Effector CD8-positive, alpha-beta T cell (primary cell): ENCODE measurements at regions not wholly inside any gene's neighbourhood (a gene's known extent, or its start where the extent isn't known, plus 50 kb on each side); places are given as distances from the start of the nearest gene placed in this dataset.
"Not testable (repeated sequence)": the region's sequence is repeated elsewhere in the genome, so short reads cannot be mapped to it uniquely, and the experiment has no call there.

Experiments used
- DNase-seq: peaks from one replicate; lab custom pipeline; 2025; lab: John Stamatoyannopoulos, UW

DNA sequence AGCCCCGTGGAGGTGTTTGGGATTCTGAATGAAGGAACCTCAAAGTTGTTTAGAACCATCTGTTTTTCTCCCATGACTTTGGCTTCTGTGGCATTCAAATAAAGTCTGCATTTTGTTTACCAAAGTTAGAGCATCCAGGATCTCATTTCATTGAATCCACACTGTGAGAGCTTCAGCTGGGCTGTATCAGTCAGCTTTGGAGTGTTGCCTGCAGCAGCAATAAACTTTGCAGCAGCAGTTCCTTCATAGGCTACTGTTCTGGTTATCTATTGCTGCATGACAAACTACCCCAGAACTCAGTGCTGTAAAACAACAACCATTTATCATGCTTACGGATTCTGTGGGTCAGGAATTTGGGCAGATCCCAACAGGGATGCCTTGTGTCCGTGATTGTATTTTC is 1575.2 kb upstream of the LRRTM3 start:
- DNase-seq, result no peak

DNA sequence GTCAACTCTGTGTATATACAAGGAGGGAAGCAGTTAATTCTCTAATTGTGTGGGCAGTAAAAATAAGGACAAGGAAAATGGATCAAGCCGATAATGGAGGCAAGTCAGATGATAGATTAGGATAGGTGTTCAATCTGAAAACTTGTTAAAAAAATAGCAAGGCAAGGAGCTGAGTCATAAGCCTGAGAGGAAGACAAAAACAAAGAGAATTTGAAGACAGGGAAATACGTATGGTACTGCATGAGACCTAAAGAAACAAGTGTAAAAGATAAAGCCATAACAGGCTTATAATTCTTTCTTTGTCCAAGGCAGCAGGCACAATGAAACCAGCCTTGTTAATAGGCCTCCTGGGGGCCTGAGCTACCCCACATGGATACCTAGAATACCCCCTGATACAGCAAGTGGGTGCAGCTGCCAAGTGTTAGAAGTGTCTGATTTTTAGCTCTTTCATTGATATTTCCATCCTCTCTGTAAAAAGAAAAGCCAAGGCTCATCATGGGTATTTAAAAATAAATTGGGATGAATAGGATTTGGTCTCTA is 1570.6 kb upstream of the LRRTM3 start:
- DNase-seq, result no peak

DNA sequence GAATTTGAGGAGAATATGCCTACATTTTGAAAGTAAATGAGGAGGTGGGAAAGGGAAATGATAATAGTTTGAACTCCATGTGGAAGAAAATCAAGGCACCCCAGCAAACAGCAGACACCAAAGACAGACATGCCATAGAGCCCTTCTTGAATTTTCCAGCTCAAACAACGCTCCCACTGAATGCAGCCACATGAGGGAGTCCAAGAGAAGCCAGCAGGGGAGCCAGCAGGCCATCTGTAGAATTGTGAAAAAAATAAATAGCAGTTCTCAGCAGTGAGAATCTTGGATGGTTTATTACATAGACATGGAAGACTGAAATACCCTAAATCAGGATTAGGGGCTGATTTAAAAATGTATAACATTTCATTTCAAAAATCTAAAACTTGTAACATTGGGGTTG is 1567.3 kb upstream of the LRRTM3 start:
- DNase-seq, result no peak

DNA sequence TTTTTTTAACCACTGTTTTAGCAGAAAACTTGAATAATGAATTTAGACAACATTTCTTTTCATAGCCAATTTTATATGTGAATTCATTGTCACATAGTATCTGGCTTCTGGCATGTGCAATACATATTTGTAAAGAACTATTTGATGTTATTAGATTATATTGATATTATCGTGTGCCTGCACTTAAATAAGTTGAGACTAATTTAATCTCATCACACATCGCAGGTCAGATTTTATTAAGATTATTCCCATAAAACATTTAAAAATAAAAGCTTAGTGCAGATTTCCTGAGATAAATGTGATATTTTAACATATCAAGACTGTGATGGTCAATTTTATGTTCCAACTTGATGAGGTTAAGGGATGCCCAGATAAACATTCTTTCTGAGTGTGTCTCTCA is 1565.3 kb upstream of the LRRTM3 start:
- DNase-seq, result no peak

DNA sequence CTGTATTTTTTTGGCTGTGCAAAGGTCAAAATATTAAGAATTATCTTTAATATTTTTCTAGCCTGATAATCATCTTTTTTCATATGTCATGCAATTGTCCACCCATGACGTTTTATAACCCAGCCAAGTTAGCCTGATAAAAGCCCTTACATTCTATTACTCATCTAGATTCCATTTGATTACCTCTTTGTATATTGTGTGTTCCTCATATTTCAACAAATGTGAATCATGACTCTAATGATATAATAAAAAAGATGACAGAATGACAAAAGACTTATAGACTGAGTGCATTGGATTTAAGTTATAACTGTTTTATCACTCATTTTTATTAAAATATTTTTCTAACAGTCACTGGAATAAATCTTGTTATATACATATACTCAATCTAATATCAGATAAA is 1560.0 kb upstream of the LRRTM3 start:
- DNase-seq, result no peak

DNA sequence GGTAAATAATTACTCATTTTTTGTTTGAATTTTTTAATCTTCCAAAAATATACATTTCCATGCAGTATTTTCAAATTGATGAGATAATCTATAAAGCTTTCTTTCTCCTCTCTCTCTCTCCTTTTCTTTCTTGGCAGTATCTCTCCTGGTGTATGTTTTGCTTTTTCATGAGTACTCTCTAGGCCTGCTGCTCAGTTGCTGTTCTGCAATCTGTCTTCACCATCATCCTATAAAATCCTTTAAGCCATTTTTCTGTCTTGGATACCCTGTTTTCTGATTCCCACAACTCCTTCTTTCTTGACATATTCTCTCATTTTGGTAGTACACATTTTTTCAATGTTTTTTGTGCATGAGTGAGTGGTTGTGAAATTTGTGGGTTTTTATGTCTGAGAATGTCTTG is 1558.1 kb upstream of the LRRTM3 start:
- DNase-seq, result no peak

DNA sequence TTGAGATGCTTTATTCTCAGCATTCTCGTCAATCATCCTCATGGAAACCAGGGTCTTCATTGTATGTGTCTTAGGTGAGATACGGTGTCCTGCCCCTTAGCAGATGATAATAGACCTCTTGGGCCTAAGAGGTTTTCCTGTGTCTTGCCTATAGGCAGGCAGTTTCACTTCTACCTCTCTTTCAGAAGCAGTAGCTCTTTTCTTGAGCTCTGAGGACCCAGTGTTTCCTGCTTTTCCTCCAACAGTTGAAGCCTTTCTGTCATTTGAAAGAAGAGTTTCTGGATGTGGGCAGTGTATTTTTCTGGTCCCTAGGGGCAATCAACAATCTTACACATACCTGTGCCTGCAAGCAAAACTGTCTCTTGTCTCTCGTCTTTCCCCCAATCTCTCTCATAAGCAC is 1550.3 kb upstream of the LRRTM3 start:
- DNase-seq, result no peak

DNA sequence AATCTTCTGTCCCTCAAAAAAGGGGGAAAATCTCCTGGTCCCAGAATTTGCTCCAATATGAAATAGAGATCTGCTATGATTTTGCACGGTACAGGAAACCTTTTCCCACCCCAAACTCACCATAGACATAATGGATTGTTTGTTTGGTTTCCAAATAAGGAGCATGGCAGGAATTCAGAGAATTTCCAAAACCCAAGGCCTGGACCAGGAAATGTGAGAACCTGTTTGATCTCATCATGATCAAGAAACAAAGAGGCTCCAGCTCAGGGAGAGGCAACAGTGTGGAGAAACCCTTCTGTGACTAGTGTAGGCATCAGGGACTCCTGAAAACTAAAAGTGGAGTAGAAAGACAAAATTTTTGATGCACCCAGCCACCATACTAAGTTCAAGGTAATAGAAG is 1548.1 kb upstream of the LRRTM3 start:
- DNase-seq, result no peak

DNA sequence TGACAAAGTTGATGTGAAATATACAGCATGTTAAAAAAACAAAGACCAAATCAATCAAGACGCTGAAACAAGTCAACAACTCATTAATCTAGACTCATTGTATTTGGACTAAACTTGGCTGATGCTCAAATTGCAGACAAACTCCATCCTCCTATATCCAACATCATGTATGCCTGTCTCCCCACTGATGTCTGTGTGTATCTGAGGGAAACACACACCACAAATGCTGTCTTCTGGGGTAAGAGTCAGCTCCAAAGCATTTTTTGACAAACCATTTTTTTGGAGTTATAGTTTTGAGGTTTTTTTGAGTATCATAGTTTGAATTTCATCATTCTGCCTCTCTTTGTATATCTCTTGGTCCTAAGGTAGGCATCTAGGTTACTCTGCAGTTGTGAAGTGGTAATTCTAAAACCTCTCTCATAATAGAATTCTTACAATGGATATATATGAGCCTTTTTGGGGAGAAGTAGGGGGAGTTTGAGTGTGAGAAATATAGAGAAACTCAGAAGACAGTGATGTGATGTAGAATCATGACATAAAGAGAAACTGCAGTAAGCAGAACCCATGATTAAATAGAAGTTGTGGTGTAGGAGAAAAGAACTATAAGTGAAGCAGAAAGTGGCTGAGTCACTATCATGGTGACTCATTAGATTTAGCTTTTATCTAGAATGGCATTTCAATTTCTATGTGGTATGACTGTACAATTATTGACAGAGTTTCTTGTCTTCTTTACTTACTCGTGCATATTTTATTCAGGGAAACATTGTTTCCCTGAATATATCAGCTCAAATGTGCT is 1531.1 kb upstream of the LRRTM3 start:
- DNase-seq, result no peak

DNA sequence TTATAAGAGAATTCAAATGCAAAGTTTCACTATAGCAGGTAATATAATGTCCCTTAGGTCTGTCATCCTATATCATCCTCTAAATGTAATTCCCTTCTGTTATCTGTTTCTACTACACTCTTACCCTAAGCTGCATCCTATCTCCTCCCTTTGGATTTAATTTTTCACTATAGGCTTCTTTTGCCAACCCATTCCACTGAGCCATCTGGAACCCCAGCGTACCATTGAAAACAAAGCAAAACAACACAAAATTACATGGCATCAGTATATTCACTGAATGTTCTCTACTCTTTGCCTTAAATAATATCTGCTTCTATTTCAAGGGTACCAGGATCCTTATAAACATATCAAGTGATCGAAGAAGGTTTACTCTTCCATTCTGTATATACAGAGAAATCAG is 1530.2 kb upstream of the LRRTM3 start:
- no peak for DNase-seq

DNA sequence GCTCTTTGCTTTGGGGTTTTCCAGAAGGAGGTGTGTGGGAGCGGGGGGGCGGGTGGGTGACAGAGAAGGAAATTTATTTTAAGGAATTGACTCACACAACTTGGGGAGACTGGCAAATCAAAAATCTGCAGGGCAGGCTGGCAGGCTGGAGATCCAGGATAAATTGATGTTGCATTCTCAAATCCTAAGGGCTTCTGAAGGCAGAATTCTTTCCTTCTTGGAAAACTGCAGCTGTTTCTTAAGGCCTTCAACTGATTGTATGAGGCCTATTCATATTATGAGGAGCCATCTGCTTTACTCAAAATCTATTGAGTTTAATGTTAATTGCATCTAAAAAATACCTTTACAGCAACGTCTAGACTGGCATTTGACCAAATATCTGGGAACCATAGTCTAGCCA is 1528.8 kb upstream of the LRRTM3 start:
- DNase-seq, result no peak

DNA sequence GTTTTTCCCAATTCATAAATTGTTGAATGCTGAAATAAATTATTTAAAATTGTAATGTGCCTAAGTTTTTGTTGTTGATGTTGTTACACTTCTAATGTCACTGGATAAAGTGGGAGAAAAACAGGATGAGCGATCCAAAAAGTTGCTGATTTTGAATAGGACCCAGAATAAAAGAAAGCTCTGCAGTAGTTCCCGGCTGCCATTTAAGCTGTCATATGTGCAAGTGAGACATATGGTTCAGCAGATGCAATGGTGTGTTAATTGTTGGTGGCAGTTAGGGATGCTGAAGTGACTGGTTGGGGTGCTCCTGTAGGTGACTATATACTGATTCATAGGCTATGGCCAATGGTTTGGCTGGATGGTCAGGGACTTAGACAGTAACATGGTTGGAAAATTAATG is 1517.4 kb upstream of the LRRTM3 start:
- DNase-seq, result no peak

DNA sequence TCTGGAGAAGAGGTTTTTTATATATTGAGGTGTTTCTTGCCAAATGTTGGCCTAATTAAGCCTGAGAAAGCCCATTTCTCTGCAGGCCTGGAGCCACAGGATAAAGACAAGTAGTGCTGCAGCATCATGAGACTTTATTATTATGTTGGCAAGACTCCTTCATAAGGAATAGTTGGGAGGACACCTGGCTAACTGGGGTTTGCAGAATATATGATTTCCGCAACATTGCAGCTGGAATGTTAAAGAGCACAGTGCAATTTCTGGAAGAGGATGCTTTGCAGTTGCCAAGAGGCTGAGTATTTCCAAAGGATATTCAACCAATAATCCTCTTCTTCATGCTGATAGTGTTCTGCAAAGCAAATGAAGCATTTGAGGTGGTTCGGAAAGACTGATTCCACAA is 1512.8 kb upstream of the LRRTM3 start:
- no peak for DNase-seq

DNA sequence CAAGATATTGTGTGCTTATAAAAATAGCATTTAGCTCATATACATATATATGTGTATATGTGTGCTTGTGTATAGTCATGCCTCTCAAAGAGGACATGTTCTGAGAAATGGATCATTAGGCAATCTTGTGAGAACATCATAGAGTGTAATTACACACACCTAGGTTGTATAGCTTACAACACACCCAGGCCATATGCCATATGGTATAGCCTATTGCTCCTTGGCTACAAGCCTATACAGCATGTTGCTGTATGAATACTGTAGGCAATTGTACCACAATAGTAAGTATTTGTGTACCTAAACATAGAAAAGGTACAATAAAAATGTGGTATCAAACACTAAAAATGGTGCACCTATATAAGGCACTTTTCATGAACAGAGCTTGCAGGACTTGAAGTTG is 1510.5 kb upstream of the LRRTM3 start:
- no peak for DNase-seq

DNA sequence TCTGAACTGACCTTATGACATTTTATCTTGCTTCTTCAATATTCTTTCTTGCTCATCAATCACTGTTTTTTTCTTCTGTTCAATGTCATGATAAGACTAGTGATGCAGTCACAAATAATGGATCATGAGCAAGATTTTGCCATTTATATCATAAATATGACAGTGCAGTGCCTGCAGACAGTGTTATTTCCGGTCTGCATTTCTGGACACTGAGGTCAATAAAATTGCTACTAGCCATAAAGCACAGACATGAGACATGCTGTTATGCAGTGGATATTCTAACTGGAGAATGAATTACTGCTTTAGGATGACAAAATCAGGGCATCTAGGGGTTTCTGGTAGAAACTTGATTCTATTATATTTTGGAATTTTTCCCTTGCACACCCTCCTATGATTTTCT is 1509.7 kb upstream of the LRRTM3 start:
- no peak for DNase-seq

DNA sequence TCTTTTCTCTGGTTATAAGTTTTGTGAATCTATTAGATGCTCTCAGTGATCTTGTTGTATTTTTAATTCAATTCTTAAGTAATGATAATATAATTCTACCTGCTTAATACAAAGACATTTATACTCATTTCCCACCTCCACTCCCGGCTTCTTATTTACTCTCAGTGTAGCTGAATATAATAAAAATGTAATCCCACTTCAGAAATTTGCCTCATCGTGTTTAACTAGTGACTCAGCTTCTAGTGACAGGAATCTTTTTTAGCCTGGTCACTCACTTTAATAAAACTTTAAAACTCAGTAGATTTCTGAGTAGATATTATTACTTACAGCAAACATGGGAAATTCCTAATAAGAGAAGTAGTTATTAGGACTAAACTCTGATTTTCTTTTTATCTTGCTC is 1506.2 kb upstream of the LRRTM3 start:
- DNase-seq, result no peak

DNA sequence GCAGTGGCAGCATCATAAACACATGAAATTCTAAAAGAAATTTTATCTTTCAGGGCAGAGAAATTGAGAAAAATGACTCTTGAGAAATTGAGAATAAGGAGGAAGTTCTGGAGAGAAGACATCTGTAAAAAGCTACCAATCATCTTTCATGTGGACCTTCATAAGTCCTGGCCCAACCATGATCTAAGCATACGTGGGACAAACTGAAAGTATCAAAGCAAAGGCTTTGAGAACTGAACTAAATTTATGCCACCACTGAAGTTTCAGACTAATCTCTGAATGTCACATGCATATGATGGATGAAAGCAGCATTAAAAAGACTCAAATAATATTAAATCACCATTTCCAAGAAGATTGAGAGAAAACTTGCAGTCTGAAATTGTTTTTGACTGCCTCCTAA is 1502.8 kb upstream of the LRRTM3 start:
- no peak for DNase-seq

DNA sequence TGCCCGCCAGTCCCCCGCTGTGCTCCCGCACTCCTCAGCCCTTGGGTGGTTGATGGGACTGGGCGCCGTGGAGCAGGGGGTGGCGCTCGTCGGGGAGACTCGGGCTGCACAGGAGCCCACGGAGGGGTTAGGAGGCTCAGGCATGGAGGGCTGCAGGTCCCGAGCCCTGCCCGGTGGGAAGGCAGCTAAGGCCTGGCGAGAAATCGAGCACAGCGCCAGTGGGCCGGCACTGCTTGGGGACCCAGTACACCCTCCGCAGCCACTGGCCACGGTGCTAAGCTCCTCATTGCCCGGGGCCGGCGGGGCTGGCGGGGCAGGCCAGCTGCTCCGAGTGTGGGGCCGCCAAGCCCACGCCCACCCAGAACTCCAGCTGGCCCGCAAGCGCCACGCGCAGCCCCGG is 1496.5 kb upstream of the LRRTM3 start:
- DNase-seq, result not testable (repeated sequence)

DNA sequence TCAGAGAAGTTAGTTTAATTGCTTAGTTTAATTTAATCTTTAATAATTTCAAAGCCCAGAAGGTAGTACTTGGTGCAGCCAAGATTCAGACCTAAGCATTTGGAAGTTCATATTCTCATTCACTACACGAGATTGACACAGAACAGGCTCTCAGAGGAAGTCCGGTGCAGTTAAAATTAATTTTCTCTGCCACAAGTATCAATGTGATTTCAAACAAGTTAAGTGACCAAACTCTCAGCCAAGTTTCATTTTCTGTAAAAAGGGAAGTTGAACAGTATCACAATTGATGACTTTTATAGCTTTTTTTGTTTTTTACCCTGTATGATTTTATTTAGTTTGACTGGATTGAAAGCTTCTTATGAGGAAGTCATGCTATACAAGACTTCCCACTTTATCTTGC is 1494.9 kb upstream of the LRRTM3 start:
- DNase-seq, result no peak

DNA sequence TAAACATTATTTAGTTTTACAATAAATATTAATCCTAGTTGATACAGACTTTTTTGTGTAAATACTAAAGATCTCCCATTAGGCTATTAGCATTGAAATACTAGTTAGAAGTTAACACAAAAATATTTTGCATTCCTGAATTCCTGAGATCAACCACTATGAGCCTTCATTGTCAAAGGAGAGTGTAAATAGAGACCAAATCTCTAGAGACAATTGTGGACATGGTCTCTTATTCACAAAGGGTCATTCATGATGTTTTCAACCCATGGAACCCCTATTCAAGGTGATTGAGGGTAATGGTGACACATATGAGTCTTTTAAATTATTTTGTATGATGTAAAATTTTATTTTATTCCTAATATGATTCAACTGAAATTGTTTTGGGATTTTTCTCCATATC is 1454.8 kb upstream of the LRRTM3 start:
- DNase-seq, result no peak

DNA sequence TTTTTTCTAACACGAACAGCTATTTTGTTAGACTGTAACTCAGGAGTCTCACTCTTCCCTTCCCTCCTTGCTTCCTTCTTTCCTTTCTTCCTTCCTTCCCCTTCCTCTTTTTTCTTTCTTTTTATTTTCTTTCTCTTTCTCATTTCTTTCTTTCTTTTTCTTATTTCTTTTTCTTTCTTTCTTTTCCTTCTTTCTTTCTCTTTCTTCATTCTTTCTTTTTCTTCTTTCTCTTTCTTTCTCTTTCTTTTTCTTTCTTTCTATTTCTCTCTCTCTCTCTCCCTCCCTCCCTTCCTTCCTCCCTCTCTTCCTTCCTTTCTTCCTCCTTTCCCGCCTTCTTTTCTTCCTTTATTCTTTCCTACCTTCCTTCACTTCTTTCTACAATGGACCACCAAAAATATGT is 1443.0 kb upstream of the LRRTM3 start:
- no peak for DNase-seq

DNA sequence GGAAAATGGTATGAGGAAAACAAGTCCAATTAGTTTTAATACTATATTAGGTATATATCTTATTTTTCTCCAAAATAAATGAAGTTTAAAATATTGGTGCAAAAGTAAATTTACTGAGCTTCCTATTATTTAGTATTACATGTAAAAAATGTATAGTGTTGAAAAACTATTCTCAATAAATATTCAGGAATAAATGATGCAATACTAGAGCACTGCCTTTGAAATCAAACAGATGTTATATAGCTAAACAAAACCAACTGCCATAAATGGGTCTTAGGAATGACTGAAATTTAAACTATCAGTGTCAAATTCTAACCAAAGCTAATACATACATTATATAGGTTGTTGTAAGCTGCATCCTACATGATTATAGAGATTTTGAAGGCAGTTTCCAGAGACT is 1434.0 kb upstream of the LRRTM3 start:
- no peak for DNase-seq

DNA sequence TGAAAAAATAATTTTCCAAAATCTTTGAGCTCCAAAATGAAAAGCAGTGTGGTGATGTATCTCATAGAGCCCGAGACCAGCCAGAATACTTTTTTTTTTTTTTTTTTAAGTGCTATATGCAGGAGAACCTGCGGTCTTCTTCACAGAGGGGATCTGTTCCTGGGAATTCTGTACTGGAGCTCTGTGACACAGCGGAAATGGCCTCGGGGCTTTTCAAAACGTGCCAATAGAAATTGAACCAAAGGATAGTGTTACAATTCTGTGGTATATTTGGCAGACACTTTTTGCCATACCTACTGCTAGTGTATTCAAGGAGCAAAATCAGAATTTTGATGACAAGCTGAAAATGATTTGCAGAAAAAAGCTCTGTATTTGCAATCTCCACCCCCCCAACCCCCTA is 1429.3 kb upstream of the LRRTM3 start:
- no peak for DNase-seq

DNA sequence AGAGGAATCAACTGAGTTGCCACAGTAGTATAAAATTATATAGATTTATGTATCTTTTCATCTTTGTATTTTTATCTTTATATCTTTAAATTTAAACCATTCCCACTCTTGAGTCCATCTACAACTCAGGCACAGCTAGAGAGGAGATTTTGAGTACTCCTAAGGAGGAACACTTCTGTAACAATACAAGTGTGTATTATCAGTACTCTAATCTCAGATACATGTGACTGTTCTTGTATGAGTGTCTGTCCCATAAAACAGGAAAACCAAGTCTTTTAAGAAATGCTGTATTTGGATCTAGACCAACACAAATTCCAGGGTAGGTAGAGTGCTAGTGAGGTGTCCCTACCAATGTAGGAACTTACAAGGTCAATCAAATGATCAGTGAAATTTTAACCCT is 1428.0 kb upstream of the LRRTM3 start:
- no peak for DNase-seq
